ENCODE measurements at regions not wholly inside any gene's neighbourhood (a gene's known extent, or its start where the extent isn't known, plus 50 kb on each side); places are given as distances from the start of the nearest gene placed in this dataset.

DNA sequence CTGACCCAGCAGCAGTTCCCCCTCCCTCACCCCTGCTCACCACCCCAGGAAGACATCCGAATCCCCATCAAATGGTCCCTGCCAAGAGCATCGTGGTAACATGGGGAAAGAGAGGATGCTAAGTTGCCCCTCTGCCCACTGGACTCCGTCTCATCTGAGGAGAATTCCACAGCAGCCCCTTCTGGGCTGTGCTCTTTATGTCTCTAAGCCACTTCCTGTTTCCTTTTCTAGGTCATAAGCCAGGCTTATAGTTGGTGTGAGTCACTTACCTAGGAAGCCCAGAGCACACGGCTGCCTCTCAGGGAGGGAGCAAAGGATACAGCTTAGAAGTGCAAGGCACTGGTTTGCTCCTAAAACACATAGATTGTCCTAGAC lies 76.0 kb downstream of the VCPKMT start:
- DNase-seq (ENCODE audit: low read depth, low spot score), result no peak
- H3K9ac ChIP-seq (ENCODE audit: low read length), result peak overlapping the region; percentile 47
- CTCF ChIA-PET, result no interaction called here

DNA sequence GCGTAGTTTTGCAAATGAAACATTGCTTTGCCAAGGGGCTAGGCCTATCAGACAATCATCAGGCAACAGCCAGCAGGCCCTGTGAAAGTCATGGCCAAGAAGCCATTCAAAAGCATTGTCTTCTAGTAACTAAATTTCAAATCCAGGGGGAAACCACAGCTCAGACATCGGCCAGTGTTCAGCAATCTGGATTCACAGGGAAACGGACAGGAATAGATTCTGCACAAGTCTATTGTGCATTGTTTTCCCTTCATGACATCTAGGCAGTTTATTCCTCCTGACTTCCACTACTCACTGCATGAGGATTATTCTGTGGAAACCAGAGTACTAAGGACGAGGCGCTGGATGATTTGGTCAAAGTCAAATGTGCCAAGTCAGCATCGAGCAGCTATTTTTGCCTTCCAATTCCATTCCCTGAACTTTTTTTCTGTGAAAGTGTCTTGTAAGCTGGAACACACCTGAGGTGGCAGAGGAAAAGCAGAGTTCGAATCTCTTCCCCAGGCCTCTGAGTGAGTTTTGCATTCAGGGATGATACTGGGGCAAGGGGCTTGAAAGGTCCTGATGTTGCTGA lies 75.4 kb downstream of the VCPKMT start:
- TF ChIP-seq YY1 (IDR thresholded peaks at IDR 0.05; ENCODE audit: extremely low read depth, insufficient replicate concordance, low read depth, low read length) (no peak), ELF1 (IDR thresholded peaks at IDR 0.05; ENCODE audit: borderline replicate concordance, low read depth) (no peak), CTCF (IDR thresholded peaks at IDR 0.05 in 2 of 3, conservative IDR thresholded peaks at IDR 0.05 in 1 of 3; ENCODE audit: borderline replicate concordance in 1 of 3, insufficient read depth in 1 of 3, low read depth in 2 of 3, low read length in 2 of 3) (no peak), TCF7L2 (IDR thresholded peaks at IDR 0.05; ENCODE audit: borderline replicate concordance, extremely low read depth, insufficient read depth, insufficient read length) (no peak)
- Histone ChIP-seq H3K27ac (ENCODE audit: low read depth, low read length) (peak overlapping the region; percentile 14; the same call in 1 of the 2 replicates), H3K4me1 (ENCODE audit: control insufficient read depth in 1 of 2, insufficient read depth in 2 of 2, low read length in 2 of 2) (peaks cover 23 to 55% of the 10 kb centered on the region in 2 experiments), H3K9me3 (ENCODE audit: control insufficient read depth in 1 of 2, insufficient read depth in 1 of 2, low read depth in 1 of 2, low read length in 2 of 2) (no peaks in the 10 kb centered on the region; a peak in 1 of 4 replicates), H3K4me3 (replicated peaks in 1 of 2; ENCODE audit: low read depth in 1 of 2, low read length in 2 of 2) (0 out of 4 replicates have a peak overlapping the region, but pooled peaks of 1 of the 2 experiments have one; percentile 17), H2AFZ (ENCODE audit: low read depth, low read length, poor library complexity, severe bottlenecking) (no peak overlapping the region), H3K79me2 (ENCODE audit: insufficient read depth, low read length) (no peaks in the 10 kb centered on the region), H4K20me1 (ENCODE audit: insufficient read depth) (no peaks in the 10 kb centered on the region), H3K36me3 (ENCODE audit: control insufficient read depth in 1 of 2, insufficient read depth in 2 of 2, low read length in 2 of 2) (0 out of 4 replicates have a peak, but pooled peaks cover 0 to 4% of the 10 kb centered on the region in 2 experiments), H3K27me3 (ENCODE audit: insufficient read depth, low read length) (no peaks in the 10 kb centered on the region), H3K9ac (ENCODE audit: low read length) (peak overlapping the region; percentile 47), H3K4me2 (ENCODE audit: low read length) (peak overlapping the region; percentile 53), H3K9me2 (ENCODE audit: insufficient read depth) (no peaks in the 10 kb centered on the region)
- peak; percentile 4; the same call in 1 of the 2 replicates for ATAC-seq
- RAD21 ChIA-PET (ENCODE audit: low non-redundant PET in 1 of 2, low total read pairs in 2 of 2, uncharacterized antibody in 2 of 2, unreplicated experiment in 2 of 2), result no interaction called here
- POLR2A ChIA-PET, result interaction anchor here (0.9 to 1.9 kb wide), 3 partner anchors 21 to 177 kb away, joined by 3 to 9 read pairs (median 3); no protein-coding TSS in a partner anchor
- BruUV-seq (replicated peaks), result no TSS peak
- intact Hi-C loops (cut with micrococcal nuclease), result no loop called here
- no peak for DNase-seq (ENCODE audit: low read depth, low spot score)
- CTCF ChIA-PET, result no interaction called here

More for the DNA sequence above, 76.0 kb downstream of the VCPKMT start:
- H4K20me1 ChIP-seq (ENCODE audit: insufficient read depth), result no peaks in the 10 kb centered on the region
- intact Hi-C loops (cut with micrococcal nuclease), result no loop called here
- H3K27me3 ChIP-seq (ENCODE audit: insufficient read depth, low read length), result no peaks in the 10 kb centered on the region
- TF ChIP-seq ELF1 (IDR thresholded peaks at IDR 0.05; ENCODE audit: borderline replicate concordance, low read depth) (no peak; the same call in 1 of the 2 replicates), RAD21 (IDR thresholded peaks at IDR 0.05; ENCODE audit: low read depth) (peak; percentile 15; the same call in 1 of the 2 replicates), MAX (IDR thresholded peaks at IDR 0.05) (0 out of 2 replicates have a peak, but pooled peaks have one; percentile 42), EZH2phosphoT487 (IDR thresholded peaks at IDR 0.05; ENCODE audit: borderline replicate concordance) (no peak), SRF (IDR thresholded peaks at IDR 0.05; ENCODE audit: low read depth) (peak; percentile 52; the same call in 1 of the 2 replicates), JUND (IDR thresholded peaks at IDR 0.05) (peak; percentile 56; the same call in 1 of the 2 replicates), SIN3A (IDR thresholded peaks at IDR 0.05; ENCODE audit: low read depth) (no peak), POLR2A (IDR thresholded peaks at IDR 0.05; ENCODE audit: borderline replicate concordance, extremely low read depth, insufficient read depth, insufficient read length) (no peak), SP1 (IDR thresholded peaks at IDR 0.05; ENCODE audit: low read depth) (peak; percentile 36; the same call in 1 of the 2 replicates)
- no peaks in the 10 kb centered on the region for H3K79me2 ChIP-seq (ENCODE audit: insufficient read depth, low read length)
- no peaks in the 10 kb centered on the region for H3K9me2 ChIP-seq (ENCODE audit: insufficient read depth)
- ChIA-PET POLR2A (interaction anchor here (1.2 to 1.9 kb wide), 2 partner anchors 21 to 176 kb away, joined by 3 to 9 read pairs; no protein-coding TSS in a partner anchor), RAD21 (ENCODE audit: low non-redundant PET in 1 of 2, low total read pairs in 2 of 2, uncharacterized antibody in 2 of 2, unreplicated experiment in 2 of 2) (no interaction called here)
- H3K4me2 ChIP-seq (ENCODE audit: low read length), result peak overlapping the region; percentile 53
- no TSS peak for BruUV-seq (replicated peaks)
- H3K27ac ChIP-seq (ENCODE audit: low read depth, low read length), result peak overlapping the region; percentile 14
- peak overlapping the region in 1 of 2 experiments; percentile 17; a peak in 1 of 4 replicates for H3K4me3 ChIP-seq (replicated peaks in 1 of 2; ENCODE audit: low read depth in 1 of 2, low read length in 2 of 2)
- no peak overlapping the region for H2AFZ ChIP-seq (ENCODE audit: low read depth, low read length, poor library complexity, severe bottlenecking)
- ATAC-seq, result peak; percentile 88
- 0 out of 4 replicates have a peak, but pooled peaks cover 0 to under 1% of the 10 kb centered on the region in 2 experiments for H3K36me3 ChIP-seq (ENCODE audit: control insufficient read depth in 1 of 2, insufficient read depth in 2 of 2, low read length in 2 of 2)
- H3K4me1 ChIP-seq (ENCODE audit: control insufficient read depth in 1 of 2, insufficient read depth in 2 of 2, low read length in 2 of 2), result peaks cover 23 to 55% of the 10 kb centered on the region in 2 experiments
- no peaks in the 10 kb centered on the region; a peak in 1 of 4 replicates for H3K9me3 ChIP-seq (ENCODE audit: control insufficient read depth in 1 of 2, insufficient read depth in 1 of 2, low read depth in 1 of 2, low read length in 2 of 2)
